ENCODE measurements at regions not wholly inside any gene's neighbourhood (a gene's known extent, or its start where the extent isn't known, plus 50 kb on each side); places are given as distances from the start of the nearest gene placed in this dataset.

- peaks cover 12 to 18% (median 15%) of the 10 kb centered on the region in 10 experiments; a peak in 19 of 20 replicates for H3K4me1 ChIP-seq
- H3K27me3 ChIP-seq: no peaks in the 10 kb centered on the region
- no peaks in the 10 kb centered on the region for H4K20me1 ChIP-seq
- no peak for TF ChIP-seq Cebpa-rat (IDR thresholded peaks at IDR 0.05)
- no peaks in the 10 kb centered on the region for H3K36me3 ChIP-seq
- no peak overlapping the region for H3K9ac ChIP-seq
- no peak overlapping the region for H3K4me2 ChIP-seq
- no peak overlapping the region for H3K4me3 ChIP-seq
- H3K27ac ChIP-seq: no peak overlapping the region
- peaks cover 0 to 4% (median 0%) of the 10 kb centered on the region in 11 experiments; a peak in 1 of 22 replicates for H3K9me3 ChIP-seq (replicated peaks in 1 of 11)
These were observed 50.0 kb upstream of the PLCL2 start for GRCh38 chr3:16834753-16835152.
